ENCODE measurements at regions not wholly inside any gene's neighbourhood (a gene's known extent, or its start where the extent isn't known, plus 50 kb on each side); places are given as distances from the start of the nearest gene placed in this dataset.

DNA sequence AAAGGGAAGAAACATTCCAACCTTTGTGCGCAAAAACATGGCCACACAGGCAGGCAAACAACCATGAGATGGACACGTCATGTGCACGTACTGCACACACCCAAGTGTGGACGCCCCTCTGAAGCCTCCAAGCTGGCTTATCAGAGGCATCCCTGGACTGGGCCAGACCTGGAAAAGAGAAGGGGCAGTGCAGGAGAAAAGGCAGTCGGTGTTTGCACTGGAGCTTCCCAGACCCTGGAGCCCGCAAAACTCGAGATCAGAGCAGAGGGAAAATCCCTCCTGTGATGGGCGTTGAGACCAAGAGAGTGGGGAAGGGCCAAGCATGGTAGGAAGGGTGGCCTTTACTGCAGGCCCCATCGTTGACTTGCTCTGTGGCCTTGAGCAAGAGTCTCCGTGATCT lies 269.5 kb downstream of the CYRIA start:
- no peaks in the 10 kb centered on the region for H3K36me3 ChIP-seq (ENCODE audit: insufficient read depth, low read length)
- H3K27ac ChIP-seq (ENCODE audit: low read length): no peak overlapping the region
- no peak overlapping the region for H2AFZ ChIP-seq (ENCODE audit: low read depth, low read length)
- no peaks in the 10 kb centered on the region for H3K9me2 ChIP-seq (ENCODE audit: insufficient read depth, low read length)
- H3K79me2 ChIP-seq (replicated peaks; ENCODE audit: insufficient read depth, low read length): no peaks in the 10 kb centered on the region
- no peaks in the 10 kb centered on the region for H3K9me3 ChIP-seq (ENCODE audit: low read length)
- no peaks in the 10 kb centered on the region for H3F3A ChIP-seq (ENCODE audit: insufficient read depth, low read length, poor library complexity, severe bottlenecking)
- H3K4me3 ChIP-seq (ENCODE audit: low read length): no peak overlapping the region
- no peak overlapping the region for H3K4me2 ChIP-seq (ENCODE audit: low read length)
- no peaks in the 10 kb centered on the region for H3K27me3 ChIP-seq (ENCODE audit: insufficient read depth, low read depth, low read length)
- H4K20me1 ChIP-seq (ENCODE audit: insufficient read depth): no peaks in the 10 kb centered on the region
- no peak for TF ChIP-seq EP300 (conservative IDR thresholded peaks at IDR 0.05; ENCODE audit: poor library complexity, severe bottlenecking)
- no peak for TF ChIP-seq MXI1 (conservative IDR thresholded peaks at IDR 0.05; ENCODE audit: poor library complexity, severe bottlenecking)
- TF ChIP-seq, protein P1, sequence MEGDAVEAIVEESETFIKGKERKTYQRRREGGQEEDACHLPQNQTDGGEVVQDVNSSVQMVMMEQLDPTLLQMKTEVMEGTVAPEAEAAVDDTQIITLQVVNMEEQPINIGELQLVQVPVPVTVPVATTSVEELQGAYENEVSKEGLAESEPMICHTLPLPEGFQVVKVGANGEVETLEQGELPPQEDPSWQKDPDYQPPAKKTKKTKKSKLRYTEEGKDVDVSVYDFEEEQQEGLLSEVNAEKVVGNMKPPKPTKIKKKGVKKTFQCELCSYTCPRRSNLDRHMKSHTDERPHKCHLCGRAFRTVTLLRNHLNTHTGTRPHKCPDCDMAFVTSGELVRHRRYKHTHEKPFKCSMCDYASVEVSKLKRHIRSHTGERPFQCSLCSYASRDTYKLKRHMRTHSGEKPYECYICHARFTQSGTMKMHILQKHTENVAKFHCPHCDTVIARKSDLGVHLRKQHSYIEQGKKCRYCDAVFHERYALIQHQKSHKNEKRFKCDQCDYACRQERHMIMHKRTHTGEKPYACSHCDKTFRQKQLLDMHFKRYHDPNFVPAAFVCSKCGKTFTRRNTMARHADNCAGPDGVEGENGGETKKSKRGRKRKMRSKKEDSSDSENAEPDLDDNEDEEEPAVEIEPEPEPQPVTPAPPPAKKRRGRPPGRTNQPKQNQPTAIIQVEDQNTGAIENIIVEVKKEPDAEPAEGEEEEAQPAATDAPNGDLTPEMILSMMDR (IDR thresholded peaks at IDR 0.05; ENCODE audit: poor library complexity, severe bottlenecking): no peak
- no peak for TF ChIP-seq TAF1 (IDR thresholded peaks at IDR 0.05; ENCODE audit: low read depth)
- no peak for TF ChIP-seq RAD21 (conservative IDR thresholded peaks at IDR 0.05)
- TF ChIP-seq, protein P2, sequence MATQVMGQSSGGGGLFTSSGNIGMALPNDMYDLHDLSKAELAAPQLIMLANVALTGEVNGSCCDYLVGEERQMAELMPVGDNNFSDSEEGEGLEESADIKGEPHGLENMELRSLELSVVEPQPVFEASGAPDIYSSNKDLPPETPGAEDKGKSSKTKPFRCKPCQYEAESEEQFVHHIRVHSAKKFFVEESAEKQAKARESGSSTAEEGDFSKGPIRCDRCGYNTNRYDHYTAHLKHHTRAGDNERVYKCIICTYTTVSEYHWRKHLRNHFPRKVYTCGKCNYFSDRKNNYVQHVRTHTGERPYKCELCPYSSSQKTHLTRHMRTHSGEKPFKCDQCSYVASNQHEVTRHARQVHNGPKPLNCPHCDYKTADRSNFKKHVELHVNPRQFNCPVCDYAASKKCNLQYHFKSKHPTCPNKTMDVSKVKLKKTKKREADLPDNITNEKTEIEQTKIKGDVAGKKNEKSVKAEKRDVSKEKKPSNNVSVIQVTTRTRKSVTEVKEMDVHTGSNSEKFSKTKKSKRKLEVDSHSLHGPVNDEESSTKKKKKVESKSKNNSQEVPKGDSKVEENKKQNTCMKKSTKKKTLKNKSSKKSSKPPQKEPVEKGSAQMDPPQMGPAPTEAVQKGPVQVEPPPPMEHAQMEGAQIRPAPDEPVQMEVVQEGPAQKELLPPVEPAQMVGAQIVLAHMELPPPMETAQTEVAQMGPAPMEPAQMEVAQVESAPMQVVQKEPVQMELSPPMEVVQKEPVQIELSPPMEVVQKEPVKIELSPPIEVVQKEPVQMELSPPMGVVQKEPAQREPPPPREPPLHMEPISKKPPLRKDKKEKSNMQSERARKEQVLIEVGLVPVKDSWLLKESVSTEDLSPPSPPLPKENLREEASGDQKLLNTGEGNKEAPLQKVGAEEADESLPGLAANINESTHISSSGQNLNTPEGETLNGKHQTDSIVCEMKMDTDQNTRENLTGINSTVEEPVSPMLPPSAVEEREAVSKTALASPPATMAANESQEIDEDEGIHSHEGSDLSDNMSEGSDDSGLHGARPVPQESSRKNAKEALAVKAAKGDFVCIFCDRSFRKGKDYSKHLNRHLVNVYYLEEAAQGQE (IDR thresholded peaks at IDR 0.05; ENCODE audit: borderline replicate concordance): no peak
- no peak for TF ChIP-seq POLR2AphosphoS5 (IDR thresholded peaks at IDR 0.05)
- TF ChIP-seq EZH2 (IDR thresholded peaks at IDR 0.05; ENCODE audit: borderline replicate concordance, insufficient read depth, low read length, poor library complexity, severe bottlenecking): no peak
- H3K9ac ChIP-seq (ENCODE audit: low read length): no peak overlapping the region

DNA sequence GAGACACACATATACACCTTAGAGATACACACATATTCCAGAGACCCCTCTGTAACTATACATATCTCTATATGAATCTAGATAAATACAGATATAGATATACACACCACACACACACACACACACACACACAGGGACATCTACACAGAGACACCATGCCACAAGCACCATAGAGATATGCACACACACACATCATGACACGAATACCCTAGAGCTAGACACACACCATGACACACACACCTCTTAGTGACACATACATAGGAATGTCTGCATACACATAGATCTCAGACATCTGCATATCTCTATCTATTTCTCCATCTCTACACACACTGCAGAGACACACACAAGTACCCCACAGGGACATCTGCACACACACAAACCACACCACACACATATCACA lies 270.0 kb downstream of the CYRIA start:
- no peak overlapping the region for H3K4me3 ChIP-seq (ENCODE audit: low read length)
- H4K20me1 ChIP-seq (ENCODE audit: insufficient read depth): no peaks in the 10 kb centered on the region
- no peak overlapping the region for H3K4me2 ChIP-seq (ENCODE audit: low read length)
- H3K79me2 ChIP-seq (replicated peaks; ENCODE audit: insufficient read depth, low read length): no peaks in the 10 kb centered on the region
- H2AFZ ChIP-seq (ENCODE audit: low read depth, low read length): no peak overlapping the region
- H3K9ac ChIP-seq (ENCODE audit: low read length): no peak overlapping the region
- TF ChIP-seq EP300 (conservative IDR thresholded peaks at IDR 0.05; ENCODE audit: poor library complexity, severe bottlenecking) (no peak), RAD21 (conservative IDR thresholded peaks at IDR 0.05) (no peak), POLR2AphosphoS5 (IDR thresholded peaks at IDR 0.05) (no peak), TAF1 (IDR thresholded peaks at IDR 0.05; ENCODE audit: low read depth) (no peak), EZH2 (IDR thresholded peaks at IDR 0.05; ENCODE audit: borderline replicate concordance, insufficient read depth, low read length, poor library complexity, severe bottlenecking) (no peak), SMC3 (conservative IDR thresholded peaks at IDR 0.05; ENCODE audit: poor library complexity) (no peak), MXI1 (conservative IDR thresholded peaks at IDR 0.05; ENCODE audit: poor library complexity, severe bottlenecking) (no peak)
- TF ChIP-seq, protein P2 (IDR thresholded peaks at IDR 0.05; ENCODE audit: borderline replicate concordance): no peak
- TF ChIP-seq, protein P1 (IDR thresholded peaks at IDR 0.05; ENCODE audit: poor library complexity, severe bottlenecking): no peak
- no peaks in the 10 kb centered on the region for H3K36me3 ChIP-seq (ENCODE audit: insufficient read depth, low read length)
- H3K9me3 ChIP-seq (ENCODE audit: low read length): no peaks in the 10 kb centered on the region
- no peaks in the 10 kb centered on the region for H3F3A ChIP-seq (ENCODE audit: insufficient read depth, low read length, poor library complexity, severe bottlenecking)
- no peaks in the 10 kb centered on the region for H3K9me2 ChIP-seq (ENCODE audit: insufficient read depth, low read length)
- no peaks in the 10 kb centered on the region for H3K27me3 ChIP-seq (ENCODE audit: insufficient read depth, low read depth, low read length)
- H3K27ac ChIP-seq (ENCODE audit: low read length): no peak overlapping the region
